HG03159 (cell line): ENCODE measurements at regions not wholly inside any gene's neighbourhood (a gene's known extent, or its start where the extent isn't known, plus 50 kb on each side); places are given as distances from the start of the nearest gene placed in this dataset.

Source experiments
- ATAC-seq: cut with Tn5 transposase; IDR thresholded peaks from one replicate; pipeline ENCODE4 v1.9.1; 2021; ENCODE audit warnings: mild to moderate bottlenecking, moderate library complexity; ENCODE audit not compliant: unreplicated experiment

GRCh38 chr20:56828402-56828801 lies 199.3 kb downstream of the TFAP2C start:
- no peak for ATAC-seq

- ATAC-seq, result no peak
Observed at GRCh38 chr20:56829788-56830385, 200.8 kb downstream of the TFAP2C start.

- ATAC-seq, result no peak
Observed at GRCh38 chr20:56831795-56832194, 202.7 kb downstream of the TFAP2C start.

GRCh38 chr20:56833427-56833826 lies 204.3 kb downstream of the TFAP2C start:
- no peak for ATAC-seq

GRCh38 chr20:56835829-56836550 lies 206.9 kb downstream of the TFAP2C start:
- ATAC-seq, result no peak

GRCh38 chr20:56839222-56839621 lies 210.1 kb downstream of the TFAP2C start:
- no peak for ATAC-seq

GRCh38 chr20:56839786-56840185 lies 210.7 kb downstream of the TFAP2C start:
- no peak for ATAC-seq

- no peak for ATAC-seq
Observed at GRCh38 chr20:56840716-56841261, 211.7 kb downstream of the TFAP2C start.

- no peak for ATAC-seq
Observed at GRCh38 chr20:56841346-56841908, 212.3 kb downstream of the TFAP2C start.

- ATAC-seq, result no peak
Observed at GRCh38 chr20:56842056-56842455, 212.9 kb downstream of the TFAP2C start.

GRCh38 chr20:56843386-56843785 lies 214.3 kb downstream of the TFAP2C start:
- ATAC-seq, result no peak

GRCh38 chr20:56843817-56844216 lies 214.7 kb downstream of the TFAP2C start:
- ATAC-seq, result no peak

- no peak for ATAC-seq
Observed at GRCh38 chr20:56845546-56846086, 216.5 kb downstream of the TFAP2C start.

GRCh38 chr20:56848561-56848960 lies 219.5 kb downstream of the TFAP2C start:
- ATAC-seq, result no peak

- no peak for ATAC-seq
Observed at GRCh38 chr20:56851552-56851951, 222.4 kb downstream of the TFAP2C start.

- ATAC-seq, result no peak
Observed at GRCh38 chr20:56855708-56856107, 226.6 kb downstream of the TFAP2C start.

- ATAC-seq, result no peak
Observed at GRCh38 chr20:56857950-56858349, 228.8 kb downstream of the TFAP2C start.

GRCh38 chr20:56859039-56859800 lies 230.1 kb downstream of the TFAP2C start:
- ATAC-seq, result no peak

- no peak for ATAC-seq
Observed at GRCh38 chr20:56859801-56860261, 230.7 kb downstream of the TFAP2C start.

GRCh38 chr20:56860413-56860812 lies 231.3 kb downstream of the TFAP2C start:
- no peak for ATAC-seq

GRCh38 chr20:56861590-56861989 lies 232.5 kb downstream of the TFAP2C start:
- no peak for ATAC-seq
